SK-N-DZ (cell line): ENCODE measurements at regions not wholly inside any gene's neighbourhood (a gene's known extent, or its start where the extent isn't known, plus 50 kb on each side); places are given as distances from the start of the nearest gene placed in this dataset.
"Not testable (repeated sequence)": the region's sequence is repeated elsewhere in the genome, so short reads cannot be mapped to it uniquely, and the experiment has no call there.

ENCODE experiments used
- DNase-seq: peaks from one replicate; pipeline ENCODE4 v3.0.0-alpha.2; 2015; ENCODE audit warnings: low spot score

GRCh38 chr17:71423871-71424546 is 696.8 kb upstream of the SOX9 start:
- DNase-seq = peak; percentile 78

- no peak for DNase-seq
These were observed 693.0 kb upstream of the SOX9 start for GRCh38 chr17:71427801-71428200.

GRCh38 chr17:71428897-71429296 is 691.9 kb upstream of the SOX9 start:
- DNase-seq = no peak

- no peak for DNase-seq
These were observed 690.5 kb upstream of the SOX9 start for GRCh38 chr17:71430281-71430680.

GRCh38 chr17:71431146-71431545 is 689.7 kb upstream of the SOX9 start:
- DNase-seq = no peak

GRCh38 chr17:71432378-71433315 is 688.2 kb upstream of the SOX9 start:
- no peak for DNase-seq

- DNase-seq = no peak
These were observed 686.1 kb upstream of the SOX9 start for GRCh38 chr17:71434716-71435115.

GRCh38 chr17:71436479-71436878 is 684.3 kb upstream of the SOX9 start:
- no peak for DNase-seq

- DNase-seq = no peak
These were observed 683.7 kb upstream of the SOX9 start for GRCh38 chr17:71437166-71437565.

- peak; percentile 29 for DNase-seq
These were observed 682.1 kb upstream of the SOX9 start for GRCh38 chr17:71438631-71439146.

- no peak for DNase-seq
These were observed 680.3 kb upstream of the SOX9 start for GRCh38 chr17:71440513-71440912.

- no peak for DNase-seq
These were observed 679.7 kb upstream of the SOX9 start for GRCh38 chr17:71441098-71441497.

- no peak for DNase-seq
These were observed 676.7 kb upstream of the SOX9 start for GRCh38 chr17:71444078-71444477.

GRCh38 chr17:71446645-71447437 is 674.0 kb upstream of the SOX9 start:
- no peak for DNase-seq

GRCh38 chr17:71447644-71448043 is 673.2 kb upstream of the SOX9 start:
- DNase-seq = no peak

GRCh38 chr17:71450657-71451056 is 670.2 kb upstream of the SOX9 start:
- DNase-seq = not testable (repeated sequence)

GRCh38 chr17:71453876-71454422 is 666.9 kb upstream of the SOX9 start:
- DNase-seq = peak; percentile 68

- DNase-seq = peak; percentile 85
These were observed 665.6 kb upstream of the SOX9 start for GRCh38 chr17:71455219-71455618.

GRCh38 chr17:71458322-71458721 is 662.5 kb upstream of the SOX9 start:
- no peak for DNase-seq

- DNase-seq = peak; percentile 40
These were observed 659.9 kb upstream of the SOX9 start for GRCh38 chr17:71460943-71461342.

GRCh38 chr17:71461498-71462169 is 659.2 kb upstream of the SOX9 start:
- peak; percentile 91 for DNase-seq
